HG02973 (cell line): ENCODE measurements at regions not wholly inside any gene's neighbourhood (a gene's known extent, or its start where the extent isn't known, plus 50 kb on each side); places are given as distances from the start of the nearest gene placed in this dataset.

Source experiments
- ATAC-seq: cut with Tn5 transposase; IDR thresholded peaks from one replicate; pipeline ENCODE4 v1.9.1; 2021; ENCODE audit warnings: moderate library complexity; ENCODE audit not compliant: unreplicated experiment

DNA sequence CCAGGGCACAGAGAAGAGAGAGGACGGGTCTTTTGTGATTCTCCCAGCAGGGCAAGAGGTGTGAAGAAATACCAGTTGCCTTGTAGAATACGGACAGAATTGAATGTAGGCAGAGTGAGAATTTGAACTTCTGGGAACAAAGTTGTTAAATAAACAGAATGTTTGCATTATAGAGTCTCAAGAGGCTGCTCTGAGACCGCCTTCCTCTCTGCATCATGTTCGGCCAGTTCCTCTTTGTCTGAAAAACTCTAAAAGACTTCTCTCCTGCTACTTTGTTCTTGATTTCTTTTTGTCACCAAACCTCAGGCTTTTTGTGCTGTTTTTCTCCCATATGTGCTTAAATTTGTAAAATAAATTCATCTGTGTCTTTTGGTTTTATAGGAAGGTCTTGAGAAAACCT lies 256.4 kb downstream of the DLEU7 start:
- no peak for ATAC-seq

DNA sequence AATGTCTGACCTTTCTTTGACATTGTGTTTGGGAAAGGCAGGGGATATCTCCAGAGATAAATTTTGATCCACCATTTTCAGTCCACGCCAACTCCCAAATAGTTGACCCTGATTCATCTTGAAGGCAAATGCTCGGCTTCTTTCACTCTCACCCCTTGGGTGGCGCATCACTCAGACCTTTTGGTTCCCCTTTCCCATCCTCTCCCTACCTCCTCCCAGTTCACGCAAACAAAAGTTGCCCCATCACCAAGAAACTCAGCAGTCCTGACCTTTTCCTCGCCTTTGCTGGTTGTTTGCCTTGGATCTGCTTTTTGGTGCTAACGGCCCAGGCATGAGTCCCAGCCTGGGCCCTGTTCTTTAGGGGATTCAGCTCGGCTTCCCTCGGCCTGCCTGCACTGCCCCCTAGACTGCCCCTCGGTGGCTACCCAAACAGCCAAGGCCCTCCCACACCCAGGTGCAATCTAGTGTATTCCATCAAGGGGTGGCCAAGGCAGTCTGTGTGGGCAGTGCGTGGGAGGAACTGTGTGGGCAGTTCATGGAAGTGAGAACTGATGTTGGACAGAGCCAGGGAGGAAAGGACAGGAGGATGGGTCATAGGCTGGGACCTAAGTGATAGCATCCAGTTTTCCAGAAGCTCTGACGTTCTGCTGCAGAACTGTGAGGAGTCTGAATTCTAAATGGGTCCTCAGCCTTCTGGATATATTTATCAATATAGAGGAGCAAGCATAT lies 255.7 kb downstream of the DLEU7 start:
- no peak for ATAC-seq

DNA sequence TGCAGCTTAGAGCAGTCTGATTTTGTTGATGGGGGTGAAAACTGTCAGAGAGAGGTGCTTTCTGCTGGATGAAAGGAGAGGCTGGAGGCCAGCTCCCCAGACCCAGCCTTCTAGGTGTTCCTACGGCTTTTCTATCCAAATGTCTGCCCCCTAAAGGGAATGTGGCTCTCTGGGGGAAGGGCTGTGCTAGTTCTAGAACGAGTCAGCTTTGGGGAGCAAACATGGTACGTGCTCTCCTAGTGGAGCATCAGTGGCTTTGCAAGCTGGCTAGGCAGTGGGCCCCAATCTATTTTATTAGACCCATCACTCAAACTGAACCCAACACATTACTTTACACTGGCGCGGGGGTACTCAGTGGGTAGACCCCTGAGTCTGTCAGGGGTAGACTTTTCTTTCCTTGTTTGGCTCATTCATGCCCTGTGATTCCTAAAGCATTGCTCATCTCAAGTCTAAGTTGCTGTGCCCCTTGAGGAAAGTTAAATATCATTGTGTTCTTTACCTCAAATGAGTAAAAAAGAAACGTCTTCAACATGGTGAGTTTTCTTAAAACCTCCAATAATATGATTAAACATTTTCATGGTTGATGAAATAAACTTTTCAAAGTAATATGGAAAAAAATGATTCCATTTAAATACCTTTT lies 254.9 kb downstream of the DLEU7 start:
- ATAC-seq: no peak

DNA sequence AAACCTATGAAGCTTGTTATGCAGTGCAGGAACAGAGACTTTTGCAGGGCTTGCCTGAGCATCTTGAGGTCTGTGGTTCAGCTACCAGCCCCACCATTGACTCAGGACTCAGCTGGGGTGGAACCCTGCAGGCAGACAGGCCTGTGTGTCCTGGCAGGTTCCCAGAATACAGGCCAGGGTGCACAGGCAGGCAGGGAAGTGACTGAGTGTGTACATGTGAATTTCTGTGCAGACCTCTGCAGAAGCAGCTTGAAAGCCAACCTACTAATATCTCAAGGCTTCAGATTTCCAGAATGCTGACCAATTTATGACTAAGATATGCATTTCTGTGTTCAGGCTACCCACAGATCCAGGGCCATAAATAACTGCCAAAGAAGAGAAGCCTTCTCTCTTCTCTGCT lies 254.4 kb downstream of the DLEU7 start:
- ATAC-seq: no peak

DNA sequence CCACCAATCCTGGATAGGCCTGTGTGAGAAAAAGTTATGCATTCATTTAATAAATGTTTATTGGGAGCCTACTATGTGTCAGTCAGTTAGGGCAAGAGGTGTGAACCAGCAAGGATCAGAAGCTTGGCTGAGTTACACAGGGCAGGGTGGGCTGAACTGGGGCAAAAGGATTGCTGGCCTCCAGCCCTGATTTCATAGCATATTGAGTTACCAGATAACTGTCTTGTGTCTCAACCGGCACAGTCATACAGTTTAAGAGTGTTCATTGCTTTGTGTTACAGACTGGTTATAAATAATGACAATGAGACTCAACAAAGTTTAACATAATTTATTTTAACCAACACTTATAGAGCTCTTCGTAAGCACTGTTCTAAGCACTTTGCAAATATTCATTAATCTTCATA lies 253.8 kb downstream of the DLEU7 start:
- ATAC-seq: no peak

DNA sequence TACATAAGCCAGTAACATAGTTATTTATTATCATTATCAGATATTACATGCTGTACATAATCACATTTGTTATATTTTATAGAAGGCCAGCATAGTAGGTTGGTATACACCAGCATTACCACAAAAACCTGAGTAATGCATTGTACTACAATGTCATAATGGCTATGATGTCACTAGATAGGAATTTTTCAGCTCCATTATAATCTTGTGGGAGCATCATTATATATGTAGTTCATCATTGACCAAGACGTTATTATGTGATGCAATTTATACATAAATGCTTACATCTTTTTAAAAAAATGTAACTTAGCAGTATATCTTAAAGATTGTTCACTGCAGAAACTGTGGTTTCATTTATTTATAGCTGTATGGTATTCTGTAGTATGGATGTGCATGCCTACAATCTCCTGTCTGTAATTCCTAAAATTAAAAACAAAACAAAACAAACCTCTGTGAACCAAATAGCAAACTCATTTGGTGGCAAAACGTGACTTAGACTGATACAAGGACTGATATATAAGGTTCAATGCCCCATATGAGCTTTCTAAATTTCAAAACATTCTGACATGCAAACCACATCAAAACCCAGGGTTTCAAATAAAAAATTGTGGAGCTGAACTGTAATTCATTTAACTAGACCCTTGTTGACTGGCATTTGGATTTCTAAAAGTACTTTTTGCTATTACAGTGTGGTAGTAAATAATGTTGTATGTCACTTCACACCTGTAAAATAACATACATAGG lies 250.9 kb downstream of the DLEU7 start:
- no peak for ATAC-seq

DNA sequence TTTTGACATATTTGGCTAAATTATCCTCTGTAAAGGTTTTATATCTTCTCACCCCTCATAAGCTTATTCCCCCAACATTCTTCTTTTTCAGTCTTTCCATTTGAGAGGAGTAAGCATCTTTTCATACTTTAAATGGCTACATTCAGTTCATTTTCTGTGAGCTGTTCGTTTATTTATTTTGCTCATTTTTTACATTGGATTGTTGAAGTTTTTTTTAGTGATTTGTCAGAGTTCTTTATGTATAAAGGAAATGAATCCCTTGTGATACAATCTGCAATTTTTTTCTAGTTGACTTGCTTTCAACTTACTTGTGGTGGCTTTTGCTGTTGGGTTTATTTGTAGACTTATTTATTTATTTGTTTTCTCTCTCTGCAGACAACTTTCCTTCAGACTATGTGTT lies 250.3 kb downstream of the DLEU7 start:
- ATAC-seq: no peak

DNA sequence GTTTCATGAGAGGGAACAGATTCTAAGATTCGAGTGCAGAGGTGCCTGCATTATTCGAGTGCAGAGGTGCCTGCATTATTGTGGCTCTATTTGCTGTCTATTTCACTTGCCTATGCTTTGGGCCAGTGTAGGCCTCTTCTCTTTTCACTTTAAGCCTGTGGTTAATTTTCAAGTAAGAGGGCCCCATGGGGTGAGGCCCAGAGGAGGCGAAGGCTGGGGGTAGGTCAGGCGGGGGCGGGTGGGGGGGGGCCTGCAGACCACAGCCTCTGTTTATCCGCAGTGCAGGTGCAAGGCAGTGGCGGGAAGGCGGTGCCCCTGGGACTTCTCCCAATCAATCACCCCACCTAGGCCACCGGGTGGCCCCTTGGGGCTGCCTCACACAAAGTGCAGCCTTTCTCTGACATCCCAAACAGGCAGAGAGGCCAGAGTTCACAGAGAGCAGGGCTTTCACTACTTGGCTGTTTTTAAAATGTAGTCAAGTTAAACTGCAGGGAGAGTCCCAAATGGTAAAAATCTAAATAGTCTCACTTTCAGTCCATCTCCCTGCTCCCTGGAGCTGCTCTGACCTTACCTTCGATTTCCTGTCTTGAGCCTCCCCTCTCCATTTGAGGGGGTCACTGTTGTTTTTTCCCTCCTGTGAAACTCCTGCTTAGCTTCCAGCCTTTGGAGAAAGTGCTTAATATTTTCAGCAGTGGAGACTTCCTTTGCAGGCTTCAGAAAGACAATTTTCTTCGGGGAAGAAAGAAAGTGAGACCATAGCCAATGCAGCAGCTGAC lies 249.0 kb downstream of the DLEU7 start:
- ATAC-seq: peak; percentile 83

DNA sequence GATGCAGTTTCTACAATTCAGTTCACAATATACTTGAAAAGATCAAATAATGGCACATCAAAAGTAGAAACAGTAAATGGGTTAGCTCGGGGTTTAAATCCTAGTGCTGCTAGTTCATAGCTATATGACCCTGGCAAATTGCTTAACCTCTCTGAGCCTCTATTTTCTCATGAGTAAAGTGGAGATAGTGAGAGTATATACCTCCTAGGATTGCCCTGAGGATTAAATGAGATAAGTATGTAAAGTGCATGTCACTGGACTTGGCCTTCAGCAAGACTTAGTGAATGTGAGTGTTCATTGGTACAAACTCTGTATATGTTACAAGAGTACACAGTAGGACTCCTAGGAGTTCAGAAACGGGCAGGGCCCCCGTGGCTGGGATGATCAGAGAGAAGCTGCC lies 248.3 kb downstream of the DLEU7 start:
- ATAC-seq: no peak

DNA sequence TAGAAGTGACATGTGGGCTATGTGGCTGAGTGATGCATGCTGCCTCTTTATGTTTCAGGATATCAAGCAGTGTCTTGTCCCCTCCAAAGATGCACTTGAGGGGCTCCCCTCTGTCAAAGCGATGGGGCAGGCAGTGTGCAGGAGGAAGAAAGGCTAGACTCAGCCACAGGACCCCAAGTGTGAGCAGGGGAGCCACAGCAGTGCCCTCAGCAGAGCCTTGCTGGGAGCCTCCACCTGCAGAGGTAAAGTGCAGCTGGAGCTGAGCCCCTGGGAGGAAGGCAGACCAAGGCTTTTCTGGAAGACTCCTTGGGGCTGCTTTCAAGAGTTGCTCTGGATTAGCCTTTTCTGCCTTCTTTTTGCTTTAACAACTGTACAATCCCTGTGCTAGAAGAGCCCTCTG lies 247.3 kb downstream of the DLEU7 start:
- no peak for ATAC-seq

DNA sequence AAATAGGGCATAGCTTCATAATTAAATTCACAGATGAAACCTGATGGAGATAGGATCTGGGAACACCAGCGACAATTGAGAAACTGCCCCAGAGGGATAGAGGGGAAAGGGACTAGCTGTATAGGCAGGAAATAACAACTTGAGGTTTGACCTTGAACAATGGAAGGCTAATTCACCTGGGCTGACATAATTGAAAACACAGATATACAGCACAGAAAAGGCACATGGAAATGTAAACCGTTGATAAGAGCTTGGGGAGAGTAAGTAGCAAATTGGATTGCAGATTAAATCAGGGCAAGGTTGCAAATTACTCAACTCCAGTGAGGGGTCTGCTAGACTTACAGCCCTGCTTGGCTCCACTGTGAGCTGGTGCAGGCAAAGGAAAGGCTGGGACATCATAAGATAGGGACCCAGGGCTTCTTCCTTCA lies 246.7 kb downstream of the DLEU7 start:
- ATAC-seq: no peak

DNA sequence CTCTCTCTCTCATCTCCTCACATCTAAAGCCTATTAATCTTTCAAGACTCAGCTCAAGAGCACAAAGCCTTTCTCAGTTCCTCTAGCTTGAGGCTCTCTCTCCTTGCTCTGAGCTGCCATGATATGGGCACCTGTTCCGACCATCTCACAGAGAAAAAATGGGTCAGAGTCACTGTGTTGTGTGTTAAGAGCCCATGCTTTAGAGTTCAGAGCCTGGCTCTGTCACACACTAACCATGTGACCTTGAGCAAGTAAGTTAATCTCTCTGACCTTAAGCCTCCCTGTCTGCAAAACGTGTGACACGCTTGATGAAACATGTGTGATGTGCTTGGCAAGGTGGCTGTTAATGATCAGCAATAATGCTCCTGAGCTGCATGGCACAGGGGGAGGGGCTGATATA lies 245.2 kb downstream of the DLEU7 start:
- ATAC-seq: no peak

DNA sequence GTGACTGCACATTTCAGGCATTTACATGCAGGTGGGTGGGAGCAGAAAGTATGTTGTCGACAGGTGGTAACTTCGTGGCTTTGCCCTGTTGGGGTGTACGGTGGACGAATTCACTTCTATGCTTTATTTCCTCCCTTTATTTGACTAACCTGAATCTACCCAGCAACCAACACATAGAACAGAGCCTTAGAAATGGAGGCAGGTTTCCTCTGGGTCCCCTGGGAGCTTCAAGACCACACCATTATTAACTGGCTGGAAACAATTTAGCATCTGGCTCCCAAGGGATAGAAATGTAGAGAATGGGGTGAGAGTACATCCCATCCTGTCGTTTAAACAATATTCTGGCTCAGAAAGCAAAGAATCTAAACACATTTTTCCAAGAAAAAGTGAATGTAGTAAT lies 244.4 kb downstream of the DLEU7 start:
- ATAC-seq: no peak

DNA sequence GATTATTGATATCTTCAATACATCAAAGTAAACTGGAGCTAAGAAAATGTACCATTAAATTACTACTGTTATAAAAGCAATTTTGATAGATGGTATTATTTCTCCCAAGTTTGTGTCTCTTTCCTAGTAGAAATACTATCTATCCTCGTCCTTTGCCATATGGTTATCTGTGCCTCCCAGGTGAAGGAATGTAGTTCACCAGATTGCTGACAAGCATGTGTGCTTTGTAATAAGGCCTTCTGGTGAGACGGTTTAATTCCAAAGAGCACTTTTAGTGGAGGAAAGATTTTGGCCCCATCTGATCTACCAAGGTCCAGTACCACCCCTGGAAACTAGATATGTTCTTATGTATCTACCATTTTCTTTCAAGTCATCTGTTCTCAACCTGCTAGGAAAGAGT lies 243.6 kb downstream of the DLEU7 start:
- no peak for ATAC-seq

DNA sequence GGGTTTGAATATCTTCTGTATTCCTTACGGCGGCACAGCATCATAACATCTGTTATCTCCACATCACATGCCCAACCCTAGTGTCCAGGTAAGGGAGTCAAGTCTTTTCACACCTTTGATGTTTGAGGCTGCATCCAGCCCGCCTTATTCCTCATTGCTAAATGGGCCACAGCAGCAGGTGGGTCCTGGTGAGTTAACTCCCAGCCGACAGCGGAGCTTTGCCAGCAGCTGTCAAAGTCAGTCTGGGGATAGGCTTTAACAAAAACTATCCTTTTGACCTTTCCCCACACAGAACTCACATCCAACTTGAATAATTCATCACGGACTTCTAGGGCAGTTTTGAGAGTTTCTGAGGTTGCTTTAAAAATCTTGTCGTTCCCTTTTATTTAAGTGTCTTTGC lies 235.1 kb downstream of the DLEU7 start:
- ATAC-seq: no peak

DNA sequence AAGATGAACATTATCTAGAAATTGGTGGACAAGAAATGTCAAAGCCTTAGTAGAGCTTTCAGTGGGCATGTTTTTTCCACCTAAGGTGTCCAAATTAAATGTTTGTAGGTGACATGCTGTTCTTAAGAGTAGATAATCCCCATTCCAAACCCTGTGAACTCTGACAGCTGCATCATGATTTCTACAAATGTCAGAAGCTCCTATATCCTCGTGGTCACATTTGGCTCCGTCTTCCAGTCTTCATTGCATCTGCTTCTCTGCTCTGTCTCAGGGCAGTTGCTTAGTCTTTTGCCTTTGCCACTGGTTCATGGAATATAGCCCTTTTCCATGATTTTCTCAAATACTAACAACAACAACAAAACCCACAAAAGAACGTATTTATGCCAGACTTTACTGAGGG lies 234.5 kb downstream of the DLEU7 start:
- no peak for ATAC-seq

DNA sequence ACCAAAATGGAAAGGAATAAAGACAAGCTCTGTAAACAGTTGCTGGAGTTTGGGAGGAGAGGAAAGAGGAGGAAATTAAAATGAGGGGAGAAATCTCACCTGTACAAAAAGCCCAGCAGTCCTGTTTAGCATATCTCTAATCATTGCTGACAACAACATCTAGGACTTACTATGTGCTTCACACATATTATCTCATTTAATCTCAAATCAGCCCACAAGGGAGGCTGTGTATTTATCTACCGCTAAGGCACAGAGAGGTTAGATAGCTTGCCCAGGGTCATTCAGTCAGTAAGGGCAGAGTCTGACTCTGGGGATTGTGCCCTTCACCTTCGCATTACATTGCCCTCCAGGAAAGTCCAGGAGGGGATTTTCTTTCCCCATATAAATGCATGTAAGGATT lies 233.3 kb downstream of the DLEU7 start:
- no peak for ATAC-seq

DNA sequence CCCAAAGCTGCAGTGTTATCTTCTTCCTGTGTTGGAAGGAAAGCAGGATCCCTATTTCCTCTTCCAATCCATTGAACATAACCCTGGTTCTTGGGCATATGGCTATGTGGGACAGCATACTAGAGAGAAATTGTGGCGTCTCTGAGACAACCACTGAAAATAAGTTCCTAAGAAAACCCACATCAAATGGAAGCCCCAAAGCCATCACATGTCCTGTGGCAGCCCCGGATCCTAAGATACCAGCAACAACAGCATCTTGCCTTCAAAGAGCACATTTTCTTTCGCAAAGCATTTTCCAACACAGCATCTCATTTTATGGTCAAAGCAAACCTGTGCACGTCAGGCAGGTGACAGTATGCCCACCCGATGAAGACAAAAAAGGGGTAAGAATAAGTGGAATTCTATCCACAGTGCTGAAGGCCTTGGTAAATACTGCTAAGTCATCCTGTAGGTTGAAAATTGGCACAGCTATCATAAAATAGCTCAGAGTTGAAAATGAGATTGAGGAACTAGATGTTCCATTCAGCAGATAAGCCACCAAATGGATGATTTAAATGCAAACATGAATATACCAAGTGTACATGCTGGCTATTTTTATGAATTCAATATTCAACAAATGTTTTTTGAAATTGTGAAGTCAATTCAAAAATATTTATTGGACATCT lies 232.2 kb downstream of the DLEU7 start:
- no peak for ATAC-seq

DNA sequence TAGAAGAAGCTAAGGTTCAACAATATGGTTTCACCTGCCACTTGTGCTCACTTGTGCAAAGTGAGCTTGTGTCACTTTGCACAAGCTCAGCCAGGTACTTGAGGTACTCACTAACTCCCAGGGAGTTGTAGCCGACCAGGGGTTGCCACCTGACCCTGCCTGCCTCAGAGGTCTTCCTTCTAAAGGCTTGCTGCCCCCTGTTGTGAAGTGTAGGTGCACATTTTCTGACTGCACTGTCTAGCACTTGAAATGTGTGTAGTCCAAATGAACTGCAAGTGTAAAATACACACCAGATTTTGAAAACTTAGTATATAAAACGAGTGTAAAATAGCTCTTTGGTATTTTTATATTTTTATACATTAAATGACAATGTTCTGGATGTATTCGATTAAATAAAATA lies 230.8 kb downstream of the DLEU7 start:
- no peak for ATAC-seq

DNA sequence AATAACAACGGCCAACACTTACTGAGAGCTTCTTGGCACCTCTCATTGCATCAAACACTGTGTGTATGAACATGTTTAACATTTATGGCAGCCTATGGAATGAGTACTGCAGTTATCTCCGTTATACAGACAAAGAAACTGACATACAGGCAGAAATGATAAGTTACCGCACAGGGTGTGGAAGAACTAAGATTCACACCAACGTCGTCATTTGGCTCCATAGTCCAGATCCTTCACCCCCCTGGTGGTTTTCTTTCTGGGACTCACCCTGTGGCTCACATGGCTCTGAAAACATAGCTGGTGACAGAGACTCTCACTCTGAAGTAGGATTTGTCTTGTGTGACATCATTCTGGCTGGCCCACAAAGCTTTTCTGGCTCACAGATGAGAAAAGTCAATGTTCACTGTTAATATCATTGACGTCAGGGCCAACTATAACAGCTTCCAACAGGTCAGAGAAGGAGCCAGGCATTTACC lies 230.1 kb downstream of the DLEU7 start:
- no peak for ATAC-seq

DNA sequence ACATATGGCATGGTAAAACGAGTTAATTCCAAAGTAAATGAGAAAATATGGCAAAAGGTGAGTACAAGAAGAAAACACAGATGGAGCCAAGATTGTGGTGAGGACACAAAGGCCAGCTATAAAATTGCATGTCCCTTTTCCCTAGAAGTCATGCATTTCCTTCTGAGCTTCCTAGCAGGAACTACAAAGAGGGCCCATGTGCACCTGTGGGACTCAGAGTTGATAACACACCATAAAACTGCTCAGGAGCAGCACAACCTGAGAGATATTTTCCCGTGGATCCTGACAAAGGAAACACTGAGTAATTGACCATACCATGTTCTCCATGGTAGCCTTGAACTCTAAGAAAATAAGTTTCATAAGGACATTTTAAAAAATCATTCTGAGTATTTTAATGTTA lies 228.3 kb downstream of the DLEU7 start:
- ATAC-seq: no peak
